Lower leg skin (tissue), 3 donors: ENCODE measurements at regions not wholly inside any gene's neighbourhood (a gene's known extent, or its start where the extent isn't known, plus 50 kb on each side); places are given as distances from the start of the nearest gene placed in this dataset.

ENCODE experiments used
- CTCF ChIP-seq, 3 donors: fragments of 450-650 bp; IDR thresholded peaks; one replicate each; pipeline ENCODE4 v1.5.1; 2016; ENCODE audit warnings: antibody characterized with exemption in 3 of 3, mild to moderate bottlenecking in 3 of 3, moderate library complexity in 2 of 3
- POLR2A ChIP-seq, 2 donors: fragments of 450-650 bp; IDR thresholded peaks; one replicate each; pipeline ENCODE4 v1.6.1; 2016 to 2017; ENCODE audit warnings: antibody characterized with exemption in 2 of 2, mild to moderate bottlenecking in 1 of 2, moderate library complexity in 1 of 2

GRCh38 chr6:66499851-66500250, 792.8 kb upstream of the EYS start:
- TF ChIP-seq CTCF (IDR thresholded peaks at IDR 0.05): no peak
- no peak for TF ChIP-seq POLR2A (IDR thresholded peaks at IDR 0.05)
